SU-DHL-6 (cell line): ENCODE measurements at regions not wholly inside any gene's neighbourhood (a gene's known extent, or its start where the extent isn't known, plus 50 kb on each side); places are given as distances from the start of the nearest gene placed in this dataset.

Source experiments
- CTCF ChIP-seq: fragments of 200-600 bp; sonication (generic); IDR thresholded peaks from one replicate; pipeline ENCODE4 v1.5.1; 2017; ENCODE audit warnings: antibody characterized with exemption, mild to moderate bottlenecking, low read length, moderate library complexity; ENCODE audit not compliant: insufficient read depth, poor library complexity, severe bottlenecking
- EZH2phosphoT487 ChIP-seq: fragments of 200-600 bp; sonication (generic), shearing (Covaris generic); conservative IDR thresholded peaks from 2 replicates; pipeline ENCODE4 v1.6.1; 2018; ENCODE audit warnings: mild to moderate bottlenecking, antibody characterized with exemption, low read length, moderate library complexity, mixed read lengths

DNA sequence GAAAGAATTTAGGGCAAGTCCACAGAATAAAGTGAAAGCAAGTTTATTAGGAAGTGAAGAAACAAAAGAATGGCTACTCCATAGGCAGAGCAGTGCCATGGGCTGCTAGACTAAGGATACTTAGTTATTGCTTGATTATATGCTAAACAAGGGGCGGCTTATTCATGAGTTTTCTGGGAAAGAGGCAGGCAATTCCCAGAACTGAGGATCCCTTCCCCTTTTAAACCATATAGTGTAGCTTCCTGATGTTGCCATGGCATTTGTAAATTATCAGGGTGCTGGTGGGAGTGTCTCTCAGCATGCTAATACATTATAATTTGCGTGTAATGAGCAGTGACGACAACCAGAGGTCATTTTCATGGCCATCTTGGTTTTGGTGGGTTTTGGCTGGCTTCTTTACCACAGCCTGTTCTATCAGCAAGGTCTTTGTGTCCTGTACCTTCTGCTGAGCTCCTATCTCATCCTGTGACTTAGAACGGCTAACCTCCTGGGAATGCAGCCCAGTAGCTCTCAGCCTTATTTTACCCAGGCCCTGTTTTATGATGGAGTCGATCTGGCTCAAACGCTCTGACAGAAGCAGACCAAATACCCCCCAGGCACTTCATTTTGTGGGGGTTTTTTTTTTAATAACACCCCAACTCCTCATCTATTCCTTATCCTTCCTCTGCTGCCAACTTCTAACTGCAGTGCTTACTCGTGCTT is 103.0 kb upstream of the RARB start:
- no peak for TF ChIP-seq EZH2phosphoT487
- TF ChIP-seq CTCF, result no peak
